Skeletal muscle satellite cell (primary cell): ENCODE measurements at regions not wholly inside any gene's neighbourhood (a gene's known extent, or its start where the extent isn't known, plus 50 kb on each side); places are given as distances from the start of the nearest gene placed in this dataset.
"Not testable (repeated sequence)": the region's sequence is repeated elsewhere in the genome, so short reads cannot be mapped to it uniquely, and the experiment has no call there.

Source experiments
- H3K27me3 ChIP-seq: 2 replicates; pipeline ENCODE4 v1.7.0; 2013; ENCODE audit warnings: low read length; ENCODE audit not compliant: control insufficient read depth, insufficient read depth
- H3K36me3 ChIP-seq: 2 replicates; pipeline ENCODE4 v1.7.0; 2013; ENCODE audit warnings: mild to moderate bottlenecking, control low read depth, low read length; ENCODE audit not compliant: insufficient read depth
- H3K4me1 ChIP-seq: 2 replicates; pipeline ENCODE4 v1.7.0; 2013; ENCODE audit warnings: low read length; ENCODE audit not compliant: control insufficient read depth, insufficient read depth
- H3K4me2 ChIP-seq: 2 replicates; pipeline ENCODE4 v1.7.0; 2013; ENCODE audit warnings: mild to moderate bottlenecking, low read length
- H3K4me3 ChIP-seq: 2 replicates; pipeline ENCODE4 v1.7.0; 2013; ENCODE audit warnings: low read length
- H3K9ac ChIP-seq: 2 replicates; pipeline ENCODE4 v1.7.0; 2013; ENCODE audit warnings: mild to moderate bottlenecking, low read depth, low read length, moderate library complexity
- H3K9me3 ChIP-seq: replicated peaks from 2 replicates; pipeline ENCODE4 v1.7.0; 2013; ENCODE audit warnings: mild to moderate bottlenecking, control low read depth, low read length

- H3K36me3 ChIP-seq = no peaks in the 10 kb centered on the region
Observed at GRCh38 chrX:1025413-1025812, 187.0 kb downstream of the CRLF2 start.

GRCh38 chrX:1023676-1024075, 188.8 kb downstream of the CRLF2 start:
- Histone ChIP-seq H3K27me3 (no peaks in the 10 kb centered on the region), H3K4me1 (no peaks in the 10 kb centered on the region), H3K36me3 (no peaks in the 10 kb centered on the region), H3K9me3 (peaks cover 4% of the 10 kb centered on the region), H3K4me2 (no peak overlapping the region), H3K4me3 (no peak overlapping the region), H3K9ac (no peak overlapping the region)

More at GRCh38 chrX:1025413-1025812, 187.0 kb downstream of the CRLF2 start:
- Histone ChIP-seq H3K9me3 (peaks cover 4% of the 10 kb centered on the region), H3K4me3 (no peak overlapping the region), H3K4me2 (no peak overlapping the region), H3K9ac (no peak overlapping the region), H3K27me3 (no peaks in the 10 kb centered on the region), H3K4me1 (no peaks in the 10 kb centered on the region)

GRCh38 chrX:1021314-1021993, 191.0 kb downstream of the CRLF2 start:
- H3K4me2 ChIP-seq, H3K4me1 ChIP-seq, H3K9me3 ChIP-seq: not testable (repeated sequence)

GRCh38 chrX:1020634-1021166, 191.7 kb downstream of the CRLF2 start:
- Histone ChIP-seq H3K9ac (no peak overlapping the region), H3K36me3 (no peaks in the 10 kb centered on the region), H3K9me3 (peaks cover 4% of the 10 kb centered on the region), H3K4me1 (no peaks in the 10 kb centered on the region), H3K27me3 (no peaks in the 10 kb centered on the region), H3K4me2 (no peak overlapping the region), H3K4me3 (no peak overlapping the region)

More at GRCh38 chrX:1021314-1021993, 191.0 kb downstream of the CRLF2 start:
- not testable (repeated sequence) for H3K36me3 ChIP-seq, H3K9ac ChIP-seq, H3K27me3 ChIP-seq, H3K4me3 ChIP-seq

- not testable (repeated sequence) for H3K4me2 ChIP-seq, H3K9me3 ChIP-seq, H3K4me1 ChIP-seq, H3K4me3 ChIP-seq, H3K9ac ChIP-seq, H3K36me3 ChIP-seq, H3K27me3 ChIP-seq
Observed at GRCh38 chrX:1016926-1017325, 195.5 kb downstream of the CRLF2 start.

- not testable (repeated sequence) for H3K4me1 ChIP-seq, H3K36me3 ChIP-seq, H3K9ac ChIP-seq, H3K4me2 ChIP-seq, H3K4me3 ChIP-seq, H3K27me3 ChIP-seq, H3K9me3 ChIP-seq
Observed at GRCh38 chrX:1016281-1016680, 196.2 kb downstream of the CRLF2 start.

GRCh38 chrX:1012678-1013300, 199.7 kb downstream of the CRLF2 start:
- H3K9ac ChIP-seq = no peak overlapping the region
- H3K4me3 ChIP-seq = no peak overlapping the region
- no peaks in the 10 kb centered on the region for H3K36me3 ChIP-seq
- no peaks in the 10 kb centered on the region for H3K9me3 ChIP-seq
- no peaks in the 10 kb centered on the region for H3K4me1 ChIP-seq
- no peak overlapping the region for H3K4me2 ChIP-seq
- H3K27me3 ChIP-seq = no peaks in the 10 kb centered on the region

- no peaks in the 10 kb centered on the region for H3K27me3 ChIP-seq
- H3K36me3 ChIP-seq = no peaks in the 10 kb centered on the region
- no peak overlapping the region for H3K9ac ChIP-seq
Observed at GRCh38 chrX:1011691-1012283, 200.7 kb downstream of the CRLF2 start.

GRCh38 chrX:1009771-1010170, 202.7 kb downstream of the CRLF2 start:
- H3K4me3 ChIP-seq = no peak overlapping the region
- no peak overlapping the region for H3K9ac ChIP-seq
- no peaks in the 10 kb centered on the region for H3K9me3 ChIP-seq
- no peaks in the 10 kb centered on the region for H3K4me1 ChIP-seq
- H3K27me3 ChIP-seq = no peaks in the 10 kb centered on the region
- no peaks in the 10 kb centered on the region for H3K36me3 ChIP-seq
- H3K4me2 ChIP-seq = no peak overlapping the region

More at GRCh38 chrX:1011691-1012283, 200.7 kb downstream of the CRLF2 start:
- no peak overlapping the region for H3K4me3 ChIP-seq
- no peak overlapping the region for H3K4me2 ChIP-seq
- no peaks in the 10 kb centered on the region for H3K4me1 ChIP-seq
- no peaks in the 10 kb centered on the region for H3K9me3 ChIP-seq

GRCh38 chrX:1006156-1006730, 206.2 kb downstream of the CRLF2 start:
- Histone ChIP-seq H3K4me2 (no peak overlapping the region), H3K36me3 (no peaks in the 10 kb centered on the region), H3K9me3 (no peaks in the 10 kb centered on the region), H3K4me1 (no peaks in the 10 kb centered on the region), H3K4me3 (no peak overlapping the region), H3K27me3 (no peaks in the 10 kb centered on the region), H3K9ac (no peak overlapping the region)

GRCh38 chrX:1002611-1003010, 209.8 kb downstream of the CRLF2 start:
- Histone ChIP-seq H3K4me3 (no peak overlapping the region), H3K9ac (no peak overlapping the region), H3K4me2 (no peak overlapping the region), H3K27me3 (no peaks in the 10 kb centered on the region), H3K9me3 (no peaks in the 10 kb centered on the region), H3K36me3 (no peaks in the 10 kb centered on the region), H3K4me1 (no peaks in the 10 kb centered on the region)
